Kidney capillary endothelial cell (primary cell): ENCODE measurements at regions not wholly inside any gene's neighbourhood (a gene's known extent, or its start where the extent isn't known, plus 50 kb on each side); places are given as distances from the start of the nearest gene placed in this dataset.
"Not testable (repeated sequence)": the region's sequence is repeated elsewhere in the genome, so short reads cannot be mapped to it uniquely, and the experiment has no call there.

ENCODE experiments used
- DNase-seq: peaks from one replicate; pipeline ENCODE4 v3.0.0-alpha.2; 2018; ENCODE audit warnings: low spot score

DNA sequence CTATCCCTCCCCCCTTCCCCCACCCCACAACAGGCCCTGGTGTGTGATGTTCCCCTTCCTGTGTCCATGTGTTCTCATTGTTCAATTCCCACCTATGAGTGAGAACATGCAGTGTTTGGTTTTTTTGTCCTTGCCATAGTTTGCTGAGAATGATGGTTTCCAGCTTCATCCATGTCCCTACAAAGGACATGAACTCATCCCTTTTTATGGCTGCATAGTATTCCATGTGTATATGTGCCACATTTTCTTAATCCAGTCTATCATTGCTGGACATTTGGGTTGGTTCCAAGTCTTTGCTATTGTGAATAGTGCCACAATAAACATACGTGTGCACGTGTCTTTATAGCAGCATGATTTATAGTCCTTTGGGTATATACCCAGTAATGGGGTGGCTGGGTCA, 52.3 kb upstream of the MAN1A2 start:
- DNase-seq, result not testable (repeated sequence)

GRCh38 chr1:117313555-117313954, 53.7 kb upstream of the MAN1A2 start:
- no peak for DNase-seq

DNA sequence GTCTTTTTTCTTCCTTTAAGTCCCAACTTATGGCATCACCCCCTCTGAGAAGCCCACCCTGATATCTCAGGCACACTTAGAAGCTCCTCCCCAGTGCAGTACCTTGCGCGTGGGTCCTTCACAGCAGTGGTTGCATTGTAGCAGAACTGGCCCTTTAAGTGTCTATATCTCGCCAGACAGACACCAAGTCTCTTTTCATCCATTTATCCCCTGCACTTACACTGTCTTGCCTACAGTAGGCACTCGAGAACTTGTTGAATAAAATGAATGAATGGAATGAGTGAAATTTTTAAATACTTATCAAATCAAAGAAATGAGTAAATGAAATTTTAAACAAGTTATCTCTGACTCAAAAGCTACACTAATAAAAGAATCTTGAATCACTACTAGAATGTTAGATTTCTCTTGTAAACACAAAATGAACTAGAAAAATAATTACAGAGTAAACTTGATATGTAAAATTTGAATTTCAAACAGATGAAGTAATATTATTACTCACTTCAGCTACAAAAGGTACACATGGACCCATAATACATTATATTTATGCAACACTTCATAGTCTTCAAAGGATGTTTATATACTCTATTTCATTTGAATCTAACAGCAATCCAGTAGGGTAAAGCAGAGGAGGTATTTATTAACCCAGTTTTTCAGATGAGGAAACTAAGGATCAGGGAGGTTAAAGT, 54.7 kb upstream of the MAN1A2 start:
- peak; percentile 4 for DNase-seq

- DNase-seq, result no peak
Observed at GRCh38 chr1:117308311-117308916, 58.8 kb upstream of the MAN1A2 start.

GRCh38 chr1:117301901-117302300, 65.3 kb upstream of the MAN1A2 start:
- DNase-seq, result no peak

- not testable (repeated sequence) for DNase-seq
Observed at GRCh38 chr1:117300183-117300582, 67.1 kb upstream of the MAN1A2 start.

DNA sequence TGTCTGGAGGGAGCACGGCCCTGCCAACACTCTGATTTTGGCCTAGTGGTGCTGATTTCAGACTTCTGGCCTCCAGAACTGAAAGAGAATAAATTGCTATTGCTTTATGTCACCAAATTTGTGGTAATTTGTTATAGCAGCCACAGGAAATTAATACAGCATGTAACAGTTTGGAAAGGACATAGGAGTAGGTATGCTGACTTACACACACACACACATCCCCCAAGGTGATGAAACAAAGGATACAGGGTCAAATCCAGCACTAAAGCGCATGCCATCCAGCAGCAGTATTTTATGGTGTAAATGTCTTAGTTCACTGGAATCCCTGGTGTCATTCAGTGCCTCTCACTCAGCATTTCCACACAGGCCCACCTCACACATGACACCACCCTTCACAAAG, 72.2 kb upstream of the MAN1A2 start:
- DNase-seq, result no peak

GRCh38 chr1:117290890-117291289, 76.4 kb upstream of the MAN1A2 start:
- no peak for DNase-seq

DNA sequence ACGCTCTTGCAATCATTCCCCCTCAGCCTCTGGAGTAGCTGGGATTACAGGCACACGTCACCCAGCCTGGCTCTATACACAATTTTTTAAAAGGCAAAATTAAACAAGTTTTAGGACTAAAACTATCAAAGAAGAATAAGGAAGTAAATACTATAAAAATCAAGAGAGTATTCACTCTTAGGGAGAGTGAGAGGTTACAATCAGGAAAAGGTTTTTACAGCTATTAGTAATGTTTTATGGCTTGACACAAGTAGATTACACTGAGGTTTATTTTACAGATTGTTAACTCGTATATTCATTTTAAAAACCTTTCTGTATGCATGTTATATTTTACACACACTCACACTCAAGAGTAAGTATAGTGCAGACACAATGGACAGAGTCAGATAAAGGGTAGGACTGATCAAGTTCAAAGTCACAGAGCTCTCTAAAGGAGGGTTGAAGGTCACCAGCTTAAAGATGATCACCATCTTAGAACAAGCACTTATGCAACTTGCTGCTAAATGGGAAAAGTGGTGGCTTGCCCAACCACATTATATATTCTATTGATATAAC, 77.9 kb upstream of the MAN1A2 start:
- no peak for DNase-seq

GRCh38 chr1:117286562-117286961, 75.8 kb upstream of the VTCN1 start:
- no peak for DNase-seq

DNA sequence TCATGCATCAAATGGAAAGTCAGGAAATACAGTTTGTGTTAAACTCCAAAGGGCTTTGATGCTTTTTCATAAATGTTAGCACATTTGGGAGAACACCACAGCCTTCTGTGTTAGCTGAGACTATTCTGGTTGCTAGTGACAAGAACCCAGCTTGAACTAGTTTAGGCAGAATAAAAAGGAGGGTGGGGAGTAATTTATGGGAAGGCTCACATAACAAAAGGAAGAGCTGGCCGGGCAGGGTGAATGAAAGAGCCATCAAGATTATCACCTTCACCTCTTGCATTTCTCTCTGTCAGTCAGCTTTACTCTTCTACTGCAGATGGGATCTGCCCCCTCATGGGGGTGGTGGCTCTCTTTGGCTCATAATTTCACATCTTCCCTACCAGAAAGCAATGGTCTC, 75.4 kb upstream of the VTCN1 start:
- no peak for DNase-seq

- peak; percentile 33 for DNase-seq
Observed at GRCh38 chr1:117284399-117285215, 73.9 kb upstream of the VTCN1 start.

GRCh38 chr1:117278531-117278930, 67.8 kb upstream of the VTCN1 start:
- DNase-seq, result no peak

- DNase-seq, result no peak
Observed at GRCh38 chr1:117275055-117275454, 64.3 kb upstream of the VTCN1 start.

- DNase-seq, result no peak
Observed at GRCh38 chr1:117271959-117272358, 61.2 kb upstream of the VTCN1 start.

DNA sequence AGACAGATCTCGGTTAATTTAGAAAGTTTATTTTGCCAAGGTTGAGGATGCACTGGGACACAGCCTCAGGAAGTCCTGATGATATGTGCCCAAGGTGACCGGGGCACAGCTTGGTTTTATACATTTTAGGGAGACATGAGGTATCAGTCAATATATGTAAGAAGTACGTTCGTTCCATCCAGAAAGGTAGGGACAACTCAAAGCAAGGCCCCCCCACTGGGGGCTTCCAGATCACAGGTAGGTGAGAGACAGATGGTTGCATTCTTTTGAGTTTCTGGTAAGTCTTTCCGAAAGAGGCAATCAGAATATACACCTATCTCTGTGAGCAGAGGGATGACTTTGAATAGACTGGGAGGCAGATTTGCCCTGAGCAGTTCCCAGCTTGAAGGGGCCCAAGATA, 60.4 kb upstream of the VTCN1 start:
- DNase-seq, result no peak

DNA sequence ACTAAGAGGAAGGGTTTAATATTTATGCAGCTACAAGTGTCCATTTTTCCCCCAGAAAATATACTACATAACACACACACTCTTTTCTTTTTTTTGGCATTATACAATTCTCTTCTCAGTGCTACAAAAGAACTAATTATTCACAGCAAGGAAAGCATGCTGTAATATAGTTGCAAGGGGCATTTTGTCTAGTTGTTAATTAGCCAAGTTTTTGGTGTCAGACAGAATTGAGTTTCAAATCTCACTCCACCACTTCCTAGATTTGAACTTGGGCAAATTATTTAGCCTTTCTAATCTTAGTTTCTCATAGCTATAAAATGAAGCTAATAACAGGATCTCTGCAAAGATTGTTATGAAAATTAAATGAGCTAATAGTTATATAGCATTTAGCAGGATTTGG, 60.0 kb upstream of the VTCN1 start:
- no peak for DNase-seq

DNA sequence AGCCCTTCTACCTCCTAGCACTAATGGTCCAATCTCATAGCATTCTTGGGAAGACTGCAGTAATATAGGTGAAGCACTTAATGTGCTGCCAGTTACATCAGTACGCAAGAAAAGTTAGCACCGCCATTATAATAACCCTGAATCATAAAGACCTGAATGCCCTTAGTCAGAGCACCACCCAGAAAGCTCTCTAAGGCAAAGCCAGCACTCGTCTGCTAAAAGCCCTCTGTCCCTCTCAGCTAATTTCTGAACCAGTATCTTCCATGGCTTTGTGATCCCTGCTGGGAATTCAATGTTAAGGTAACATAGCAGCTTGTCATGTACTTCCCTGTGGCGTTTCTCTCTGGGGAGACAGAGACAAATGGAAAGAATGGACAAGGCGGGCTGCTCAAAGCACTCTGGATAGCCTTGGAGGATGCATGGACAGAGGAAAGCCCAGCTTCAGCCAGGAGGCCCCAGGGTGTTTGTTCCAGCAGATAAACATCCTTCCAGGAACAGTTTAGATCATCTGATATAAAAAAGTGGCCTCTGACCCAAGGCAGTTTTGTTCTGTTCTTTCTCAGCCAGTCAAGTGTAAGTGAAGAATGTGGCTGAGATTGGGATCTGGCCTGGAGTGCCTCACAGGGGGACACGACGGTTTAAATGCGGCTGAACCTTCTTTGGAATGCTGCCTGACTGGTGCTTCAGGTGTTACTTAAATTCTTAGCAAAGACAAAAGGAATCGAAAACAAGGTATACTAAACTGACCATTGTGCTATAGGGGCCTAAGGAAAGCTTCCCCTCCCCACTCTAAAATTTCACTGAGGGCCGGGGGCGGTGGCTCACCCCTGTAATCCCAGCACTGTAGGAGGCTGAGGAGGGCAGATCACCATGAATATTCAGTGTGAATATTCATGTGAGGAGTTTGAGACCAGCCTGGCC, 58.1 kb upstream of the VTCN1 start:
- no peak for DNase-seq

DNA sequence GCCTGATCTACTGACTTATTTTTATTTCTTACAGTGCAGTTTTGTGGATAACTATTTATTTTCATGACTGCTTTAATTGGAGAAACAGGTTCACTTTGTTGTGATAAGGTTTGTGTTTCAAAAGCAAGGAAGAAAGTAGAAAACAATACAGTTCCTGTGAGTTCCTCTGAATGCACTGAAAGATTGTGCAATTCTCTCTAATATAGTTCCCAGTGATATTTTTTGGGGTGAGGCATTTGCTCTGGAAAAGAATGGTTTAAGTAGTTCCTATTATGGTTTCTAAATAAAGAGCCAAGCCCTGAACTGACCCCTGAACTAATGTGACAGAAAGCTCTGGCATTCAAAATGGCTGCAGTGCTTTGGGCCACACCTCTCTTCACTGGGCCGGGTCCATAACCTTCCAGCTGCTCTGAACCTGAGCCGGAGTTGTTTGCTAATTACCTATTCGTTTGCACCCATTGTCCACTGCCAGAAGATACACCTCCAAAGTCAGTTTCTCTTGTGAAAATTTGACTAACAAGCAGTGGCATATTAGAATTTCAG, 56.6 kb upstream of the VTCN1 start:
- DNase-seq, result no peak

DNA sequence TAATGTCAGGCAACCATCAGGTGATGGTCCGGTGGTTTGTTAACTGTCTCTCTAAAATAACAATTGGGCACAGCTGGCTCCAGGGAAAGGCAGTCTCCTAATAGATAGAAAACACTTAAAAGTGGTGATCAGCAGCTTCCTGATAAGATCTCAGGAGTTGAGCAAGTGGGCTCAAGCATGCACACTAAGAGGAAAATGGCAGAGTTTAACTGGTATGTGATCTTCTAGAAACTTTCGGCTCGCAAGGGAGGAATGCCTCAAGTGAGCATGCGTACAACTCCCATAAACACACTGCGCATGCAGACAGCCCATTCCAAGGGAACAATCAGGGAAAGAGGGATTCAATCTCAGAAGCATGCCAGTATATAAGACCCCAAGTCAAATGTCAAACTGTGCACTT, 52.2 kb upstream of the VTCN1 start:
- no peak for DNase-seq

GRCh38 chr1:117261424-117261785, 50.7 kb upstream of the VTCN1 start:
- no peak for DNase-seq
